ENCODE measurements at regions not wholly inside any gene's neighbourhood (a gene's known extent, or its start where the extent isn't known, plus 50 kb on each side); places are given as distances from the start of the nearest gene placed in this dataset.

GRCh38 chr6:11447265-11447664, 90.3 kb upstream of the TMEM170B start:
- TF ChIP-seq CTCF (IDR thresholded peaks at IDR 0.05; ENCODE audit: low read length) (no peak), EZH2 (optimal IDR thresholded peaks at IDR 0.05; ENCODE audit: low read depth, low read length) (no peak), EZH2phosphoT487 (IDR thresholded peaks at IDR 0.05; ENCODE audit: low read length) (no peak)
